ENCODE measurements at regions not wholly inside any gene's neighbourhood (a gene's known extent, or its start where the extent isn't known, plus 50 kb on each side); places are given as distances from the start of the nearest gene placed in this dataset.
"Not testable (repeated sequence)": the region's sequence is repeated elsewhere in the genome, so short reads cannot be mapped to it uniquely, and the experiment has no call there.

- DNase-seq = no peak
- Histone ChIP-seq H3K4me3 (no peak overlapping the region), H3K27me3 (no peaks in the 10 kb centered on the region), H3K36me3 (no peaks in the 10 kb centered on the region), H3K9me3 (no peaks in the 10 kb centered on the region), H3K27ac (no peak overlapping the region), H3K4me1 (peaks cover 0 to 16% (median 6%) of the 10 kb centered on the region in 3 donors)
- WGBS, 2 donors = 80 to 100% methylated on average over 2 to 3 of the region's 3 CpGs
- TF ChIP-seq POLR2A (IDR thresholded peaks at IDR 0.05) = no peak
- TF ChIP-seq CTCF (IDR thresholded peaks at IDR 0.05) = no peak
- intact Hi-C loops (cut with DNase I) = no loop called here
Measured at GRCh38 chr2:150122156-150122555, 365.3 kb downstream of the RND3 start.

GRCh38 chr2:150120326-150120955 is 367.0 kb downstream of the RND3 start:
- Histone ChIP-seq H3K4me1 (peaks cover 0 to under 1% (median 0%) of the 10 kb centered on the region in 3 donors), H3K27me3 (no peaks in the 10 kb centered on the region), H3K9me3 (no peaks in the 10 kb centered on the region), H3K36me3 (no peaks in the 10 kb centered on the region), H3K4me3 (no peak overlapping the region), H3K27ac (no peak overlapping the region)
- TF ChIP-seq CTCF (IDR thresholded peaks at IDR 0.05) = no peak
- no peak for TF ChIP-seq POLR2A (IDR thresholded peaks at IDR 0.05)
- intact Hi-C loops (cut with DNase I) = no loop called here
- no peak for DNase-seq
- WGBS, 2 donors = 70 to 77% methylated on average over 11 of the region's 11 CpGs

GRCh38 chr2:150119819-150120218 is 367.6 kb downstream of the RND3 start:
- Histone ChIP-seq H3K4me1 (no peaks in the 10 kb centered on the region), H3K9me3 (no peaks in the 10 kb centered on the region), H3K36me3 (no peaks in the 10 kb centered on the region), H3K27me3 (no peaks in the 10 kb centered on the region), H3K27ac (no peak overlapping the region), H3K4me3 (no peak overlapping the region)
- intact Hi-C loops (cut with DNase I) = no loop called here
- 81 to 82% methylated on average over 3 of the region's 3 CpGs for WGBS, 2 donors
- no peak for TF ChIP-seq POLR2A (IDR thresholded peaks at IDR 0.05)
- TF ChIP-seq CTCF (IDR thresholded peaks at IDR 0.05) = no peak
- DNase-seq = no peak

GRCh38 chr2:150114089-150114488 is 373.4 kb downstream of the RND3 start:
- H3K27ac ChIP-seq; H3K9me3 ChIP-seq; intact Hi-C loops (cut with DNase I); H3K4me1 ChIP-seq; H3K27me3 ChIP-seq; H3K4me3 ChIP-seq; DNase-seq; H3K36me3 ChIP-seq: not testable (repeated sequence)
- 77 to 82% methylated on average over 8 of the region's 8 CpGs for WGBS, 2 donors

- DNase-seq = no peak
- H3K4me1 ChIP-seq = no peaks in the 10 kb centered on the region
- H3K27ac ChIP-seq = no peak overlapping the region
- no peaks in the 10 kb centered on the region for H3K36me3 ChIP-seq
- no peak overlapping the region for H3K4me3 ChIP-seq
- H3K9me3 ChIP-seq = no peaks in the 10 kb centered on the region
- intact Hi-C loops (cut with DNase I) = no loop called here
- H3K27me3 ChIP-seq = no peaks in the 10 kb centered on the region
- WGBS, 2 donors = 56 to 67% methylated on average over 2 of the region's 2 CpGs
- no peak for TF ChIP-seq CTCF (IDR thresholded peaks at IDR 0.05)
- TF ChIP-seq POLR2A (IDR thresholded peaks at IDR 0.05) = no peak
Measured at GRCh38 chr2:150110548-150110947, 376.9 kb downstream of the RND3 start.

- H3K27me3 ChIP-seq = no peaks in the 10 kb centered on the region
- H3K4me1 ChIP-seq = no peaks in the 10 kb centered on the region
- DNase-seq = no peak
- TF ChIP-seq POLR2A (IDR thresholded peaks at IDR 0.05) (no peak), CTCF (IDR thresholded peaks at IDR 0.05) (no peak)
- H3K36me3 ChIP-seq = no peaks in the 10 kb centered on the region
- WGBS, 2 donors = 67 to 74% methylated on average over 3 to 4 of the region's 4 CpGs
- H3K9me3 ChIP-seq = no peaks in the 10 kb centered on the region
- intact Hi-C loops (cut with DNase I) = no loop called here
- no peak overlapping the region for H3K27ac ChIP-seq
- H3K4me3 ChIP-seq = no peak overlapping the region
Measured at GRCh38 chr2:150109912-150110311, 377.6 kb downstream of the RND3 start.

All from esophagus squamous epithelium (tissue), 5 donors.